Activated CD4-positive, CD25-positive, alpha-beta regulatory T cell treated with anti-CD3 and anti-CD28 coated beads, Interleukin-2, amount 50 U/mL, for 24 hours (primary cell): ENCODE measurements at regions not wholly inside any gene's neighbourhood (a gene's known extent, or its start where the extent isn't known, plus 50 kb on each side); places are given as distances from the start of the nearest gene placed in this dataset.

Source experiments
- ATAC-seq, 2 donors: fragments of 150-1000 bp; cut with Tn5 transposase; one replicate each; pipeline ENCODE4 v1.10.0; 2021; ENCODE audit warnings: mild to moderate bottlenecking in 1 of 2, moderate library complexity in 1 of 2

- no peak for ATAC-seq
These were observed 1201.4 kb upstream of the TMEM132C start for GRCh38 chr12:127065595-127065994.

DNA sequence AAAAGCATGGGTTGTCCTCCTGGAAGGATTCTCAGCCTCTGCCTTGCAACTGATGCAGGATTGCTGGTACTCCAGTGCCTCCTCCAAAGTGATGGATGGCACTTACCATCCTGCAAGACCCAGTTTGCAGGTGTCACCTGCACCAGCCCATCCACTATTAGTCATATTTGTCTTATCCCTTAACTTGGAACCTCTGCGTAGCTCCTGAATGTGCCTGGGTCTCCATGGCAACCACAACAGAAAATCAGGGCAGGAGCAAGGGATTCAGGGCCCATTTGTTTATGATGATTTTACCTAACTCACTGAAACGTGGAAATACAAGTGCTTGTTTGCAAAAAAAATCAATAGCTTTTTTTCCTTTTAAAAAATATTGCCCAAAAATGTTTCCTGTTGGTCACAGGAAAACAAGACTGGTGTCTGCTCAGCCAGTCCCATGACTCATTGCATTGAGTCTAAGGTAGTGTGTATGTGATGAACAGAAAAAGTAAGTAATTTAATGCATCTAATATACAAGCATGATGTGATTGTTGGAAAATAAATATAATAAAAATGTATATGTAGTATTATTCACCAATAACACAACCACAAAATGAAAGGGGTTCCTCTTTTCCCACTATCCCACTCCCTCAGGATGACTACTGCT lies 1196.3 kb upstream of the TMEM132C start:
- ATAC-seq, result no peak

GRCh38 chr12:127074161-127074560 lies 1192.8 kb upstream of the TMEM132C start:
- no peak for ATAC-seq

DNA sequence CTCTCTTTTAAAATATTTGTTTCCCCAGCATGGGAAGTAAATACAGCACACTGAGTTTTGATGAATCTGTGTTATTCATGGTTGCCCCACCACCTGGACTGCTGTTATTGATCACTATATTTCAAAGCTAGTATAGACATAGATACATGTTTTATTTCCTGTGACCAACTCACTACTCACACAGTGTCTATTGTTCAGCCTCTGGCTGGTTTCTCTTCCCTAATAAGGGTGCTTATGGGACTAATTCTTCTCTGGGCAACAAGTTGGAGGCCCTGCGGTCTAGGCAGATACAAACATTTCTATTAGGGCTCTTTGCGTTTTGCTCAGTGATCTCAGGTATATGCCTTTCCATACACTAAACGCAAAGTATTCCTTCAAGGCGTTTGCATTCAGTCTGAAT lies 1191.0 kb upstream of the TMEM132C start:
- ATAC-seq, result no peak

- no peak for ATAC-seq
These were observed 1189.5 kb upstream of the TMEM132C start for GRCh38 chr12:127077262-127078045.

DNA sequence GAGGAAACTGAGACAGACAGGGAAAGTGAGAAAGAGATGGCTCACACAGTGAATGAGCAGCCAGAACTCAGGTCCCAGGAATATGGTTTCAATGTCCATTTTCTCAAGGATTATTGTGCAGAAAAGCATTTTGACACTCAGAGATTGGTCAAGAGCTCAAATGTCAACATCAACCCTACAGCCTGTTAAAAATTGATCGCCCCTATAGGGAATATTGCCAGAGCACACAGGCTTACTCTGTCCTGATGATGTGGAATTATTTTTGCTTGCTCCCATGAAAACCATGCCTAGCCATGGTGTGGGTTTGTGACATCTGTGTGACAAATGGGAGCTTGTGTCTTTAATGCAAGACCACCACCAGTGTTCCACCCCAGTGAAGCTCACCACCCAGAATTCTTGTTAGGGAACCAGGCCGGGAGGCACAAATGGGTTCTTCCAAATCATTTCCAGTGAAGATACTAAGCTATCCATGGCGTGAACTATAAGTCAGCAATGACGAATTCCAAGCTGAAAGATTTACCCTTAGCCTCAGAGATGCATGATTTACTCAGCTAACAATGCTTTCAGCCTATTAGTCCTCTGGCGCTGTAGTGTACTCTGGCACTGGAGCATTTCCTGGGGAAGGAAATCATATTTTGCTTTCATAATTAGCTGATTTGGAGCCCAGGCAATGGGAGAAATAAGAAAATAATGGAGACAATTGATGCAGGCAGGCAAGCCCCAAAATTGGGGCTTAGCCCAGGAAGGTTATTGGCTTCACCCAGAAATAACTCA lies 1188.2 kb upstream of the TMEM132C start:
- ATAC-seq, result no peak

DNA sequence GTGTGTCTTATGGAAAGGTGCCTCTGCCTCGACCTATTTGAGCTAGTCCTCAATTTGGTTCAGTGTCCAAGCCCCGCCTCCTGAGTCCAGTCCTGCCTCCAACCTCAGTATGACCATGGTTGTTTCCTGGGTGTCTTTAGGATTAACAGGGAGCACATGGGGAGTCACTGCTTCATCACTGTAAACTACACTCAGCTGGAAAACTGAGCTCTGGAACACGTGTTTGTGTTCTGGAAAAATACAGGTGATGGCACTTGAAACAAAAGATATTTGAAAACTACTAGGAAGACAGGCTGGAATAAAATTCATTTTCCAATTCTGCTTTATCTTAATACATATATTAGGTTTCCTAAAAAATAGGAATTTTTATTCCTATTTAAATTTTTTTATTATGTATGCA lies 1187.3 kb upstream of the TMEM132C start:
- ATAC-seq, result no peak

DNA sequence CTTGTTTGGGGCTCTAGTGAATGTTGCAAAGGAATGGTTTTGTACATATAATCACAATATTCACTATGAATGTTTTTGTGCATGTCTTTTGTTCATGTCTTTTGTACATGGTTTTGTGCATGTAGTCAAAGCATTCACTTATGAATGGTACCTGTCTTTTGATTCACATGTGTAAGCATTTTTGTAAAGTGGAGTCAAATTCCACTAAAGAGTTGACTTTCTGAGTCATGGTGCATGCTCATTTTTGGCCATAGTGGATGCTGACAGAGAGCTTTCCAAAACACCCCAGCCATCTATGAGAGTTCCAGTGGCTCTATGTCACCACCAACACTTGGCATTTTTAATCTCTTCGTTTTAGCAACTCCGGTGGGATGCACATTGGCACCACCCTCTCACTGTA lies 1185.9 kb upstream of the TMEM132C start:
- ATAC-seq, result no peak

GRCh38 chr12:127083008-127083949 lies 1183.7 kb upstream of the TMEM132C start:
- ATAC-seq, result peak; percentile 86 to 93

DNA sequence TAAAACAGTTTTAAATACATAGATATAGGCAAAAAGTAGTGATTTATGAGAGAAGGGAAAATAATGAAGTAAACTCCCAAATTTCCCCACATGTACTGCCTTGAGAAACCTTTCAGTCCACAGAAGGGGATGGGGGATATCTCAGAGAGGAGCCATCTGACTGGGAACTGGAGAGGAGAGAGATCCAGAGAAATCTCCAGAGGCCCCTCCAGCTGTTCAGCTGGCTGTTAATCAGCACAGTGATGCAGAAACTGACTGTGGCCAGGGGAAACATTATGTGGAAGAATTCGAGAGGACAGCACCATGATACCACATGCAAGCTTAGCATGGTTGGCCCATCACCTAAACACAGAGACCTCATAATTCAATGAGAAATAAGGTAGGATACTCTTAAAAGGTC lies 1165.9 kb upstream of the TMEM132C start:
- no peak for ATAC-seq

DNA sequence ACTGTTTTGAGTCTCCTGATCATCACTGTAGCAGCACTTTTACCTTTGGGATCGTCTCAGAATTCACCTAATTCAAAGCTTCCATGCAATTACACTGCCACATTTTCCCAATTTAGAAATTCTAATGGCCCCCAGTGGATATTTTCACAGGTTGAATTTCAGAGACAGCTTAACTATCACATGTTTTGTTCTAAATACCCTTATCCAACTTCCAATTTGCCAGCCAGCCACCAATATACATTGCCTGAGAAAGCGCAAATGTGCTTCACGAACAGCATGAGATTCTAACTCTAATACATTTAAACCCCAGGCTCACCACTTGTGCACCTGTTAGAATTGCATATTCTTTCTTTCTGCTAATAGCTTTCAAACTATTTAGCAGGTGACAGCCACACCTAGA lies 1160.9 kb upstream of the TMEM132C start:
- no peak for ATAC-seq

DNA sequence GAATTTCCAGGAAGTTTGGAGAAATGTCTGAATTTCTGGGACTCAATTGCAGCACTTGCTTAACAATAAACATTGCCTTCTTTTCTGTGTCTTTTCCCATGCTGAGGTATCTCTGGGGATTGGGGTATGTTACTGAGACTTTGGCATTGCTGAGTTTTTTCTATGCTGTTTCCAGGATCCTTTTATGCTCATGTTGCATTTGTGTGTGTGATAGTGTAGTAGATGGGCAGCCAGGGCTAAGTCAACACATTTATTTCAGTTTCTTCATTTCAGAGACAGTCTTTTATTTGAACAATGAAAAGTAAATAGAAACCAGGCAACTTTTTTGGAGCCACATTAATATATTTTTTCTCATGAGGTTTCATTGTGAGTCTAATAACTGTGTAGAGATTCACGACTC lies 1160.3 kb upstream of the TMEM132C start:
- no peak for ATAC-seq

DNA sequence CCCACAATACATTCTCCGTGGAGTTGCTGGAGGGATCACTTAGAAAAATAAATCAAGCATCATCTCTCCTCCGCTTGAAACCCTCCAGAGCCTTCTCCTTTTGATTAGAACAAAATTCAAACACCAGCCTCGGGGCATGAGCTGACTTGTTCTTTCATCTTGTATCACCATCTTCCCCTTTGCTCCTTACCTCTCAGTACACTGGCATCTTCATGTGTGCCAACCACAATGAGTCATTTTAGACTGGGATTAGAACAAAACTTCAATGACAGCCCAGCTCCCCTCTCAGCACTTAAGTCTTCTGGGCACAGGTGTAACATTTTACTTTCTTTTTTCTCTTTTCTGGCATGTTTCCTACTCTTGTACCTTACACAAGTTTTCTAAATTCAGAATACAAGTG lies 1159.2 kb upstream of the TMEM132C start:
- ATAC-seq, result no peak

DNA sequence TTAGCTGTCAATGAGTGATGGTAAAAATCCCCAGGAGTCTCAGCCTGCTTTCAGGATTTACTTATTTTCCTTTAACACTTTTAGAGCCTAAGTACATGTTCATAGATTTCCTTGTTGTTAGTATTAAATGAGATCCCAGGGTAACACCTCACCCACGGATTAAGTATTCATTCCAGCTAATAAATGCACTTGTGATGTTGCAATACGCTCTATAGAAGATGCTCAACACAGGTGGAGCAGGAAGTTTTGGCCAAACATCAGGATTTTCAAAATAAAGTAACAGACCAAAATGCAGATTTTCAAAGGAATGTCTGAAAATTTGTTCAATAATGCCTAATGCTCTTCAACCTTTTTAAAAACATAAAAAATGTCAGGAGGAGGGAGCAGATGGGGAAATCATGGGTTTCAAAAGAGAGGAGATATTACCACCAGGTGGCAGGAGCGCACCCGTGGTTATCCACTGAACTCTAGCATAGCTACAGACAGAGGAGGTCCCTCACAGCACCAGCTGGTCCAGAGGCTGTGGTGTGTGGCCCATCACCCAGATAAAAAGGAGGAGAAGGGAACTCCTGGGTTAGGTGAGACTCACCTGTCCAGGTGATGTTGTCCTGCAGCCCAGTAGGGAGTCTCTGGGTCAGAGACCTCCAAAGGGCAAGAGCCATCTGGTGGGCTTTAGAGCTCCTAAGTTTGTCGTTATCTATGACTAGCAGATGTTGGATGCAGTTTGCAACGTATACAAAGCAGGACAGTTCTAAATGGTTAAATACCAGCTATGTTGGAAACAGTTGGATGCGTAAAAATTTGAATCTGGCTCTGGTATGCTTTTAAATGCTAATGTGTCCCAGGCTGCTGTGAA lies 1158.4 kb upstream of the TMEM132C start:
- no peak for ATAC-seq

- no peak for ATAC-seq
These were observed 1153.0 kb upstream of the TMEM132C start for GRCh38 chr12:127113945-127114344.

- ATAC-seq, result no peak
These were observed 1151.4 kb upstream of the TMEM132C start for GRCh38 chr12:127115468-127116035.

DNA sequence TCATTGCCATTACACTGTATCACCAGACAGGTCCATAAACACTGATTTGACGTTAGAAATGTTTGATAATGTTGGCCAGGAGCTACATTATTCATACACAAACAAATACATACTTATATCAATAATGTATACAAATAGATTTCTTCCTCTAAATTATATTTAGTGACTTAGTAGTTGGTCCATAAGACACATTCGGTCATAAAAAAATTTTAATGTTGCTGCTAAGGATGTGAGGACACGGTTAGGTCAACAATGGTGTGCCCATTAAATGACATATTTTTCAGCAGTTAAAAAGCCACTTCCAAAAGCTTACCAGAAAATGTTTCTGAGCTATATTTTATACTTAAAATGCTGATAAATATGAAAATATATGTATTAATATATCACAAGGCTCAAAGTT lies 1148.7 kb upstream of the TMEM132C start:
- ATAC-seq, result no peak

- no peak for ATAC-seq
These were observed 1147.3 kb upstream of the TMEM132C start for GRCh38 chr12:127119600-127120140.

DNA sequence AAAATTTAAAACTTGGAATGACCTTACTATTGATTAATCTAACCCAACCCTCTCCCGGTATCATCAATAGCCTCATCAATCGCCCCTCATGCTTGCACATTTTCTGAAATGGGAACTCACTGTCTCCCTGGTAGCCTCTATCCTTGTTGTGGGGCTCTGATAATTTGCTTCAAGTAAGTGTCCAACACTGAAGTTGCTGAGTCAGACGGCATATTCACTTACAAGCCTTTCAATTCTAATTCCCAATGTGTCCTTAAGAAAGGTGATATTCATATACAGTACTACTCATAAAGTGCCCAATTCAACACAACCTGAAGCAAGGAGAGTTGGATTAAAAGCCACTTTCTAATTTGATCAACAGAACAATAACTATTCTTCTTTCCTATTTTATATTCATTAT lies 1146.1 kb upstream of the TMEM132C start:
- ATAC-seq, result no peak

DNA sequence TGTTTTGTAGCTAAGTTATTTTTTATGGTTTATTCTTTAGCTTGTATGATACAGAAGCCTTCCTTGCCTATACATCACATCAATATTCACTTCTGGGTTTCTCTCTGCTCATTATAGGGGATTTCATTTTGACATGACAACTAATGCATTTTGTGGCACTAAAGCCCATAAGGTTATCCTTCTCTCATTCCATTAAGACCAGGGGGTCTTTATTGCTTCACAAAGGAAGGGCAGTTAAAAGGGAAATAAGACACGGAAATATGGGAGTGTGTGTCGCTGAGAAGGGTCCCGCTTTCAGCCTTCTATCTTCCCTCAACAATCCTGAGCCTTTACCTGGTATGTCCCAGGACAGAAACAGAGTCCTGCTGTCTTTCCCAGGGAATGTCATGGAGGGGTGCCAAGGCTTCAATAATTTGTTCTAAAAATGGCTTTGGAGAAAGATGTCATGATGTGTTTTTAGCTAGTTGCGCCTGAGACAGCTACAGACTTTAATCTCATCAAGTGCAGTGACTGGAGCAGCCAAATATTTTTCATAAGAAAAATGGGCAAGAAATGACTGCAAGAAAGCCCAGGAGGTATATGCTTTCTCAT lies 1145.4 kb upstream of the TMEM132C start:
- ATAC-seq, result no peak
